NCI-H2227 (cell line): ENCODE measurements at regions not wholly inside any gene's neighbourhood (a gene's known extent, or its start where the extent isn't known, plus 50 kb on each side); places are given as distances from the start of the nearest gene placed in this dataset.

Experiments used
- DNase-seq: peaks from one replicate; lab custom pipeline; 2025; ENCODE audit not compliant: unreplicated experiment; lab: John Stamatoyannopoulos, UW

- DNase-seq = no peak
Observed at GRCh38 chr21:36554411-36555157, 74.7 kb upstream of the CLDN14 start.

GRCh38 chr21:36555199-36555800, 75.4 kb upstream of the CLDN14 start:
- DNase-seq = no peak

GRCh38 chr21:36557316-36557715, 77.4 kb upstream of the CLDN14 start:
- no peak for DNase-seq

- no peak for DNase-seq
Observed at GRCh38 chr21:36560933-36561575, 81.1 kb upstream of the CLDN14 start.

- no peak for DNase-seq
Observed at GRCh38 chr21:36563341-36563926, 83.5 kb upstream of the CLDN14 start.

GRCh38 chr21:36564647-36565046, 84.7 kb upstream of the CLDN14 start:
- DNase-seq = no peak

GRCh38 chr21:36565540-36565939, 85.6 kb upstream of the CLDN14 start:
- no peak for DNase-seq

GRCh38 chr21:36566644-36567043, 86.7 kb upstream of the CLDN14 start:
- no peak for DNase-seq

- DNase-seq = no peak
Observed at GRCh38 chr21:36567216-36567885, 87.4 kb upstream of the CLDN14 start.

- DNase-seq = no peak
Observed at GRCh38 chr21:36569511-36569910, 89.6 kb upstream of the CLDN14 start.

- no peak for DNase-seq
Observed at GRCh38 chr21:36571556-36571955, 91.6 kb upstream of the CLDN14 start.

GRCh38 chr21:36572039-36572438, 92.1 kb upstream of the CLDN14 start:
- no peak for DNase-seq

- DNase-seq = no peak
Observed at GRCh38 chr21:36575306-36575705, 95.4 kb upstream of the CLDN14 start.

GRCh38 chr21:36576441-36576840, 96.5 kb upstream of the CLDN14 start:
- no peak for DNase-seq

- no peak for DNase-seq
Observed at GRCh38 chr21:36579898-36580297, 100.0 kb upstream of the CLDN14 start.

- DNase-seq = no peak
Observed at GRCh38 chr21:36582271-36582670, 102.3 kb upstream of the CLDN14 start.

- no peak for DNase-seq
Observed at GRCh38 chr21:36583591-36583990, 103.7 kb upstream of the CLDN14 start.

- no peak for DNase-seq
Observed at GRCh38 chr21:36584980-36585940, 105.3 kb upstream of the CLDN14 start.

- no peak for DNase-seq
Observed at GRCh38 chr21:36587388-36587787, 107.5 kb upstream of the CLDN14 start.

- DNase-seq = peak; percentile 28
Observed at GRCh38 chr21:36589352-36589971, 109.5 kb upstream of the SIM2 start.
